Gastrocnemius medialis (tissue), 4 donors: ENCODE measurements at regions not wholly inside any gene's neighbourhood (a gene's known extent, or its start where the extent isn't known, plus 50 kb on each side); places are given as distances from the start of the nearest gene placed in this dataset.

Source experiments
- ATAC-seq, 2 donors: fragments of 150-250 bp; one replicate each; pipeline ENCODE4 v1.9.1; 2016
- DNase-seq, 2 donors: peaks; one replicate each; pipeline ENCODE4 v3.0.0-alpha.2; 2019
- H3K27ac ChIP-seq, 4 donors: fragments of 200-600 bp; sonication (generic); 1 replicate in 1 of 4; 2 replicates in 3 of 4; pipeline ENCODE4 v1.5.1; 2016 to 2018; ENCODE audit warnings: mild to moderate bottlenecking in 2 of 4, moderate library complexity in 1 of 4
- H3K27me3 ChIP-seq, 3 donors: fragments of 200-600 bp; sonication (generic) in 2 of 3; 1 replicate in 1 of 3; 2 replicates in 2 of 3; pipeline versions ENCODE4 v1.5.1 to v1.6.0; 2016 to 2019; ENCODE audit warnings: mild to moderate bottlenecking in 1 of 3, moderate library complexity in 1 of 3
- H3K36me3 ChIP-seq, 2 donors: fragments of 200-600 bp; sonication (generic) in 1 of 2; one replicate each; pipeline ENCODE4 v1.5.1; 2017 to 2018
- H3K4me1 ChIP-seq, 2 donors: fragments of 200-600 bp; sonication (generic) in 1 of 2; one replicate each; pipeline ENCODE4 v1.5.1; 2016 to 2017; ENCODE audit warnings: mild to moderate bottlenecking in 2 of 2
- H3K4me3 ChIP-seq, 4 donors: fragments of 200-600 bp; sonication (generic) in 3 of 4; 1 replicate in 1 of 4; 2 replicates in 3 of 4; pipeline ENCODE4 v1.5.1; 2016 to 2019; ENCODE audit warnings: mild to moderate bottlenecking in 2 of 4
- H3K9me3 ChIP-seq, 3 donors: fragments of 200-600 bp; sonication (generic) in 2 of 3; 1 replicate in 1 of 3; 2 replicates in 2 of 3; pipeline ENCODE4 v1.5.1; 2016 to 2019
- CTCF ChIP-seq, 5 experiments: fragments of 450-650 bp in 3 of 5; fragments of 200-600 bp in 2 of 5; sonication (generic) in 2 of 5; IDR thresholded peaks in 4 of 5; conservative IDR thresholded peaks in 1 of 5; 1 replicate in 4 of 5; 2 replicates in 1 of 5; pipeline ENCODE4 v1.5.1; 2016 to 2019; ENCODE audit warnings: antibody characterized with exemption in 5 of 5, mild to moderate bottlenecking in 3 of 5, moderate library complexity in 3 of 5
- POLR2A ChIP-seq, 2 donors: fragments of 450-650 bp; IDR thresholded peaks; one replicate each; pipeline ENCODE4 v1.6.1; 2017; ENCODE audit warnings: antibody characterized with exemption in 2 of 2, mild to moderate bottlenecking in 2 of 2, moderate library complexity in 2 of 2
- in situ Hi-C, 4 donors: fragments of 200-750 bp; cut with MboI; loops; one replicate each; pipeline versions ENCODE4 v1.15.0 to v1.8.0; 2017; ENCODE audit warnings: low sequenced_read_pairs in 4 of 4
- intact Hi-C: fragments of 100-400 bp; cut with DNase I; formaldehyde crosslinking; loops from one replicate; pipeline ENCODE4 v1.15.1; 2023; ENCODE audit warnings: low total_unique reads

- Histone ChIP-seq H3K27me3 (no peaks in the 10 kb centered on the region), H3K9me3 (no peaks in the 10 kb centered on the region), H3K4me1 (no peaks in the 10 kb centered on the region), H3K4me3 (no peak overlapping the region), H3K36me3 (no peaks in the 10 kb centered on the region), H3K27ac (no peak overlapping the region)
- in situ Hi-C loops (no loop called here), intact Hi-C loops (no loop called here)
- no peak for DNase-seq
- no peak for ATAC-seq
- TF ChIP-seq CTCF (IDR thresholded peaks at IDR 0.05 in 4 of 5, conservative IDR thresholded peaks at IDR 0.05 in 1 of 5) (no peak), POLR2A (IDR thresholded peaks at IDR 0.05) (no peak)
These were observed 115.5 kb upstream of the ZNF644 start for GRCh38 chr1:91137173-91137852.

GRCh38 chr1:91135799-91136198, 114.0 kb upstream of the ZNF644 start:
- Histone ChIP-seq H3K4me1 (no peaks in the 10 kb centered on the region), H3K27me3 (no peaks in the 10 kb centered on the region), H3K36me3 (no peaks in the 10 kb centered on the region), H3K4me3 (no peak overlapping the region), H3K9me3 (no peaks in the 10 kb centered on the region), H3K27ac (no peak overlapping the region)
- TF ChIP-seq CTCF (IDR thresholded peaks at IDR 0.05 in 4 of 5, conservative IDR thresholded peaks at IDR 0.05 in 1 of 5) (no peak), POLR2A (IDR thresholded peaks at IDR 0.05) (no peak)
- in situ Hi-C loops = no loop called here
- intact Hi-C loops = no loop called here
- ATAC-seq (no peak), DNase-seq (no peak)

- no peaks in the 10 kb centered on the region for H3K36me3 ChIP-seq
- H3K9me3 ChIP-seq = no peaks in the 10 kb centered on the region
- H3K4me1 ChIP-seq = no peaks in the 10 kb centered on the region
- ATAC-seq = no peak
- H3K27ac ChIP-seq = no peak overlapping the region
- in situ Hi-C loops = no loop called here
- intact Hi-C loops = no loop called here
- H3K27me3 ChIP-seq = no peaks in the 10 kb centered on the region
- no peak for TF ChIP-seq CTCF (IDR thresholded peaks at IDR 0.05 in 4 of 5, conservative IDR thresholded peaks at IDR 0.05 in 1 of 5)
- TF ChIP-seq POLR2A (IDR thresholded peaks at IDR 0.05) = no peak
- H3K4me3 ChIP-seq = no peak overlapping the region
- no peak for DNase-seq
These were observed 111.4 kb upstream of the ZNF644 start for GRCh38 chr1:91133248-91133647.

- Histone ChIP-seq H3K4me3 (no peak overlapping the region), H3K27me3 (no peaks in the 10 kb centered on the region), H3K9me3 (no peaks in the 10 kb centered on the region), H3K27ac (no peak overlapping the region), H3K36me3 (no peaks in the 10 kb centered on the region), H3K4me1 (no peaks in the 10 kb centered on the region)
- intact Hi-C loops (no loop called here), in situ Hi-C loops (no loop called here)
- no peak for TF ChIP-seq POLR2A (IDR thresholded peaks at IDR 0.05)
- TF ChIP-seq CTCF (IDR thresholded peaks at IDR 0.05 in 4 of 5, conservative IDR thresholded peaks at IDR 0.05 in 1 of 5) = no peak
- ATAC-seq (no peak), DNase-seq (no peak)
These were observed 108.6 kb upstream of the ZNF644 start for GRCh38 chr1:91130256-91130985.
